NCI-H69 (cell line): ENCODE measurements at regions not wholly inside any gene's neighbourhood (a gene's known extent, or its start where the extent isn't known, plus 50 kb on each side); places are given as distances from the start of the nearest gene placed in this dataset.
"Not testable (repeated sequence)": the region's sequence is repeated elsewhere in the genome, so short reads cannot be mapped to it uniquely, and the experiment has no call there.

Experiments used
- DNase-seq: peaks from one replicate; lab custom pipeline; 2025; lab: John Stamatoyannopoulos, UW

- DNase-seq, result no peak
Observed at GRCh38 chr2:65955259-65955658, 479.7 kb upstream of the MEIS1 start.

- no peak for DNase-seq
Observed at GRCh38 chr2:65952966-65953761, 481.8 kb upstream of the MEIS1 start.

DNA sequence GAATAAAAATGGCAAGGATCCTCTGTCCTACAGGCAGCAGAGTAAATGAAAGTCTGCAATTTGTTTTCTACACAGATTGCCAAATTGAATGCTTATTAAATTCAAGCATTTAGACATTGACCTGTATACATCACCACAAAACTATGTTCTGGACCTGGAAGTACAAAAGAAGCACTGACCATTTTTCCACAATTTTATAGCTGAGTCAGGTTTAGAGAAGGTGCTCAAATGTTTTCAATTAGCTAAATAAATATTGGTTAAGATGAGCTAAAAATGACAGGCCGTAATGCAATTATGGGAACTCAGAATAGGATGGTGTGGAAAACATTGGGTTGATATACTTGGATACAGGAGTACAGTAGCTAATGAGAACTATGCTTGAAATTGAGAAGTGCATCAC lies 490.7 kb upstream of the MEIS1 start:
- no peak for DNase-seq

GRCh38 chr2:65943099-65943786 lies 491.7 kb upstream of the MEIS1 start:
- no peak for DNase-seq

DNA sequence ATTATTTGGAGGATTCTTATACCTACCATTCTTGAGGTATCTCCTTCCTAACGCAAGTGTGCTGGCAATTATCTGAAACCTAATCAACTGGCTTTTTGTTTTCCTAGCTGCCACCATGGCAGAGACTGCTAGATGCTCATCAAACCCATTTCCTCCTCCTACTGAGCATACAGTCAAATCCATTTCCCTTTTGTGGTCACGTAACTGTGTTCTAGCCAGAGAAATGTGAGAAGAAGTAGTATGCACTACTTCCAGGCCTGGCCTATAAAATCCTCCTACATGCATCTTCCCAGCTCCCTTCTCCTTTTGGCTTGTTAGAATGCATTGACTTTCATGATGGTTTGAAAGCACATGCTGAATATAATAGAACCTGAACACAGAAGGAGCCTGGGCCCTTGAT lies 494.1 kb upstream of the MEIS1 start:
- DNase-seq, result no peak

DNA sequence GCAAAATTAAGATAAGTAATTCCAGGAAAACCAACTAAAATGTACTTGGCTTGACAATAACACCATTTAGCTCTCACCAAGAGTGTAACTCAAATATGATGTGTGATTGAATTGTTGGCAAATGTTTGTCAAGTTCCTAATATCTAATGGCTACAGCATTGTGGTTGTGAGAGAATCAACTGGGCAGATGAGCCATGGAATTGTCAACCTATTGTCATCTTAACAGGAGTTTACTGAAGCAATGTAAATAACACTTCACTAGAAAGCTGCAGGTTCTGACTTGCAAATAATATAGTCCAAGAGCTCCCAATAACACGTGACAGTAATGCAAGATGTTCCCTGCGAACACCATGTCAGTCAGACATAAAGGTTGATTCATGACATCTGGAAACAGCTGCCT lies 495.2 kb upstream of the MEIS1 start:
- peak; percentile 9 for DNase-seq

- DNase-seq, result no peak
Observed at GRCh38 chr2:65937379-65938160, 497.4 kb upstream of the MEIS1 start.

DNA sequence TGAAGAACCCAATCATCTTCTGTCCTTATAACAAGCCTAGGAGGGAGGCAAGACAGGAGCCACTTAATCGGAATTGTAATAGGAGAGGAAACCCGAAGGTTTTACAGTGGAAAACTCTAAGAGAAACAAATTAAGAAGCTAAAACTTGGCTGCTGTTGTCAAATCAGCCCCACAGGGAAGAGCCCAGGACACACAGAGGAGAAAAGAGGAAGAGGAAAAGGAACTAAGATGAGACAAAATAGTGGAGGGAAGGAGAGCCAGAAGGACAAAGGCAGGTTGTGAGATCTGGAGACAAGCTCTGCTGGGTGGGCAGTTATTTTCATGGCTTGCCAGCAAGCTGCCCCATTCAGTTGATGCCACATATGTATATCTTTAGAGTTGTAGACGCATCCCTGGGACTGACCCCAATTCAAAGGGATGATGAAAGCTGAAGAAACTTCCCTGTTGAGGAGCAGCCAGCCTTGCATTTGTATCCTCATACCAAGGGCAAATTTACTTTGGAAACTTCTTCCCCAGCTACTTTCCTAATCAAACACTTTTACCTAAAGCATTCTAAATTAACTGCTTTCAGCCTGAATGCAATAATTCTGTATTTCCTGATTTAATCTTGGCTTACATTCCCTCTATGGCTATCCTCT lies 499.8 kb upstream of the MEIS1 start:
- DNase-seq, result no peak

GRCh38 chr2:65932571-65932970 lies 500.2 kb upstream of the SPRED2 start:
- no peak for DNase-seq

DNA sequence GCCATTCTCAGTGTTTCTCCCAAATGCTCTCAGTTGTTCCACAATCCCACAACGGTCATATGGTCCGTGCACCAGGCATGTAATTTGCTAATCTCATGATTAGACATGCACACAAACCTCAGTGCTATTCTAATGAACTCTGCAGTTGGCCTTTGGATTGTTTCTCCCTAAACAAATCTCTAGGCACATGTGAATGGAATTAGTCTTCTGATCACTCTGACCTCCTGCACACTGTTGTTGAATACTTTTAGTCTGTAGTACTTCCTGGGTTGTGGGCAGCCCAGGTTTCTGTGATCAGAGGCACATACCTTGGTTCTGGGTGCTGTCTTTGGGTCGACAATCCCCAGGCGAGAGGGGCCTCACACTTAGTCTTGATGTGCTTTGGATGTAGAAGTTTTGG lies 498.7 kb upstream of the SPRED2 start:
- no peak for DNase-seq

- no peak for DNase-seq
Observed at GRCh38 chr2:65930259-65930658, 497.9 kb upstream of the SPRED2 start.

GRCh38 chr2:65929664-65930063 lies 497.3 kb upstream of the SPRED2 start:
- not testable (repeated sequence) for DNase-seq

GRCh38 chr2:65922794-65923193 lies 490.4 kb upstream of the SPRED2 start:
- no peak for DNase-seq

GRCh38 chr2:65922030-65922429 lies 489.6 kb upstream of the SPRED2 start:
- no peak for DNase-seq

DNA sequence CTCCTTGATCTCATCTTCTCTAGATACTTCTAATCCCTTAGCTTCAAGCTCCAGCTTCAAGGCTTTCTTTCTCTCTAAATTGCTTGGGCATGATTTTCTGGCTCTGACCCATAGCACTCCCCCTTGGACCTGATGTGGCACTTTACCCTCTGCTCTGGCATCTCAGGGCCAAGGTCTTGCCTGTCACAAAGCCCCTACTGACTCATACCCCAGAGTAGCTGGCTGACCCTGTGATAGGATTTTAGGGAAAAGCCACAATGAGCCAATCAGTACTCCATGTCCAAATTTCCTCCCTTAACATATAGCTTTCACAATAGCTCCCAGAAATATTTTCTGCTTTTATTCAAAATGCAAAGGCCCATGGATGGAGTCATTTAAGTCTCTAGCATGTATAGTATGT lies 488.7 kb upstream of the SPRED2 start:
- no peak for DNase-seq

- DNase-seq, result no peak
Observed at GRCh38 chr2:65920659-65921058, 488.3 kb upstream of the SPRED2 start.

- DNase-seq, result no peak
Observed at GRCh38 chr2:65919550-65920188, 487.3 kb upstream of the SPRED2 start.

GRCh38 chr2:65918760-65919187 lies 486.4 kb upstream of the SPRED2 start:
- DNase-seq, result peak; percentile 4

DNA sequence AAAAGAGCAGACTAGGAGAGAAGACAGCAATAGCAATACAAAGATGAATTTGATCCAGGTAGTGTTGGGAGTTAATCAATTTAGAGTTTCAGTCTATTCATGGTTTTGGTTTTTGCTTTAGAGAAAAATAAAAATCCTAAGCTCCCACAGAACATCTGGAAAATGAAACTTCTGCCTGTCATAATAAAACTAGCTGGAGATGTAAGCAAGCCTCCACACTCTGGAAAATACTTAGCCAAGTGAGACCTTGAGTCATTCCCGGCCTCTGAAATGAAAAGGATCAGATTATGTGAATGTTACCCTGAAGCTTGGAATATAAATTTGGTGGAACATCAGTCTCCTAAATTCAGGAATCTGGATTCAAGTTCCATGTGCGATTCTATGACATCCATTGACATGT lies 485.6 kb upstream of the SPRED2 start:
- DNase-seq, result no peak

- DNase-seq, result no peak
Observed at GRCh38 chr2:65916785-65917295, 484.4 kb upstream of the SPRED2 start.

DNA sequence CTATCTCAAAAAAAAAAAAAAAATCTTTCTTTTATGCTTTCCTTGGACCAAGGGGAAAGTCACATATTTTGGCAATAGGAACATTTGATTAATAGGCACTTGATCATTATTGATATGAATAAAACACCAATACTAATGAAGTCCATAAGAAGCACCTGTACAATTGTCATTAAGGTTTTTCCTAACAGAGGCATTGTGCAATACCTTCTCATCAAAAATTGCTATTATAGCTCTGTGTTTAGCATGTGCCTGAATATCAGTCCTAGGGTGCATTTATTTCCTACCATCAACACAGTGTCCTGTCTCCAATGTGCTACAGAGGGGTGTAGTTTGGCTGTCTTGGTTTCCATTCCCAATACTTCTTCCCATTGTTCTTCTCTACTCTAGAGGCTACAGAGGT lies 483.8 kb upstream of the SPRED2 start:
- DNase-seq, result no peak

- DNase-seq, result no peak
Observed at GRCh38 chr2:65915273-65915672, 482.9 kb upstream of the SPRED2 start.
